ENCODE measurements at regions not wholly inside any gene's neighbourhood (a gene's known extent, or its start where the extent isn't known, plus 50 kb on each side); places are given as distances from the start of the nearest gene placed in this dataset.

DNA sequence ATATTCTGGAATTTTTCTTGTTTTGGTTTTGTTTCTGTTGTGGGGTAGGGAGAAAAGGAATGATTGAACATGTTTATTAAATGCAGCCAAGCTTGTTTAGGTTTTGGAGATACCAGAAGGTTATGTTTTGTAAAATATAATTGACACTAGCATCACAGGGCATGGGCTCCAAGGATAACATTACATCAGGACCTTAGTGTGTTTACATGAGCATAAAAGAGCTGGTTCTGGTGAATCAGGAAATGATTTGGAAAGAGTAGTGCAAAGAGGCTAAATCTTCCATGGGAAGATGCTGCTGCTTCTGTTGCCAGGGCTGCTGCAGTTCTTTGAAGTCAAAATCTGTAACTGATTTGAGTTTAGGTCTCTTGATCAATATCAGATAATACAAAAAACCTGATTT lies 118.7 kb downstream of the ETNK1 start:
- Mint-ChIP-seq H3K4me1 (peaks cover 14% of the 10 kb centered on the region), H3K4me3 (no peak overlapping the region), H3K27me3 (ENCODE audit: insufficient read depth, low read depth, poor library complexity) (no peaks in the 10 kb centered on the region), H3K36me3 (ENCODE audit: low read depth) (no peaks in the 10 kb centered on the region), H3K9me3 (no peaks in the 10 kb centered on the region), H3K27ac (no peak overlapping the region)
- no peaks in the 10 kb centered on the region for H3K9me2 ChIP-seq (ENCODE audit: insufficient read depth)
- no peak overlapping the region for H2AFZ ChIP-seq
- DNase-seq (ENCODE audit: low spot score) = no peak
- TF ChIP-seq, protein P1, sequence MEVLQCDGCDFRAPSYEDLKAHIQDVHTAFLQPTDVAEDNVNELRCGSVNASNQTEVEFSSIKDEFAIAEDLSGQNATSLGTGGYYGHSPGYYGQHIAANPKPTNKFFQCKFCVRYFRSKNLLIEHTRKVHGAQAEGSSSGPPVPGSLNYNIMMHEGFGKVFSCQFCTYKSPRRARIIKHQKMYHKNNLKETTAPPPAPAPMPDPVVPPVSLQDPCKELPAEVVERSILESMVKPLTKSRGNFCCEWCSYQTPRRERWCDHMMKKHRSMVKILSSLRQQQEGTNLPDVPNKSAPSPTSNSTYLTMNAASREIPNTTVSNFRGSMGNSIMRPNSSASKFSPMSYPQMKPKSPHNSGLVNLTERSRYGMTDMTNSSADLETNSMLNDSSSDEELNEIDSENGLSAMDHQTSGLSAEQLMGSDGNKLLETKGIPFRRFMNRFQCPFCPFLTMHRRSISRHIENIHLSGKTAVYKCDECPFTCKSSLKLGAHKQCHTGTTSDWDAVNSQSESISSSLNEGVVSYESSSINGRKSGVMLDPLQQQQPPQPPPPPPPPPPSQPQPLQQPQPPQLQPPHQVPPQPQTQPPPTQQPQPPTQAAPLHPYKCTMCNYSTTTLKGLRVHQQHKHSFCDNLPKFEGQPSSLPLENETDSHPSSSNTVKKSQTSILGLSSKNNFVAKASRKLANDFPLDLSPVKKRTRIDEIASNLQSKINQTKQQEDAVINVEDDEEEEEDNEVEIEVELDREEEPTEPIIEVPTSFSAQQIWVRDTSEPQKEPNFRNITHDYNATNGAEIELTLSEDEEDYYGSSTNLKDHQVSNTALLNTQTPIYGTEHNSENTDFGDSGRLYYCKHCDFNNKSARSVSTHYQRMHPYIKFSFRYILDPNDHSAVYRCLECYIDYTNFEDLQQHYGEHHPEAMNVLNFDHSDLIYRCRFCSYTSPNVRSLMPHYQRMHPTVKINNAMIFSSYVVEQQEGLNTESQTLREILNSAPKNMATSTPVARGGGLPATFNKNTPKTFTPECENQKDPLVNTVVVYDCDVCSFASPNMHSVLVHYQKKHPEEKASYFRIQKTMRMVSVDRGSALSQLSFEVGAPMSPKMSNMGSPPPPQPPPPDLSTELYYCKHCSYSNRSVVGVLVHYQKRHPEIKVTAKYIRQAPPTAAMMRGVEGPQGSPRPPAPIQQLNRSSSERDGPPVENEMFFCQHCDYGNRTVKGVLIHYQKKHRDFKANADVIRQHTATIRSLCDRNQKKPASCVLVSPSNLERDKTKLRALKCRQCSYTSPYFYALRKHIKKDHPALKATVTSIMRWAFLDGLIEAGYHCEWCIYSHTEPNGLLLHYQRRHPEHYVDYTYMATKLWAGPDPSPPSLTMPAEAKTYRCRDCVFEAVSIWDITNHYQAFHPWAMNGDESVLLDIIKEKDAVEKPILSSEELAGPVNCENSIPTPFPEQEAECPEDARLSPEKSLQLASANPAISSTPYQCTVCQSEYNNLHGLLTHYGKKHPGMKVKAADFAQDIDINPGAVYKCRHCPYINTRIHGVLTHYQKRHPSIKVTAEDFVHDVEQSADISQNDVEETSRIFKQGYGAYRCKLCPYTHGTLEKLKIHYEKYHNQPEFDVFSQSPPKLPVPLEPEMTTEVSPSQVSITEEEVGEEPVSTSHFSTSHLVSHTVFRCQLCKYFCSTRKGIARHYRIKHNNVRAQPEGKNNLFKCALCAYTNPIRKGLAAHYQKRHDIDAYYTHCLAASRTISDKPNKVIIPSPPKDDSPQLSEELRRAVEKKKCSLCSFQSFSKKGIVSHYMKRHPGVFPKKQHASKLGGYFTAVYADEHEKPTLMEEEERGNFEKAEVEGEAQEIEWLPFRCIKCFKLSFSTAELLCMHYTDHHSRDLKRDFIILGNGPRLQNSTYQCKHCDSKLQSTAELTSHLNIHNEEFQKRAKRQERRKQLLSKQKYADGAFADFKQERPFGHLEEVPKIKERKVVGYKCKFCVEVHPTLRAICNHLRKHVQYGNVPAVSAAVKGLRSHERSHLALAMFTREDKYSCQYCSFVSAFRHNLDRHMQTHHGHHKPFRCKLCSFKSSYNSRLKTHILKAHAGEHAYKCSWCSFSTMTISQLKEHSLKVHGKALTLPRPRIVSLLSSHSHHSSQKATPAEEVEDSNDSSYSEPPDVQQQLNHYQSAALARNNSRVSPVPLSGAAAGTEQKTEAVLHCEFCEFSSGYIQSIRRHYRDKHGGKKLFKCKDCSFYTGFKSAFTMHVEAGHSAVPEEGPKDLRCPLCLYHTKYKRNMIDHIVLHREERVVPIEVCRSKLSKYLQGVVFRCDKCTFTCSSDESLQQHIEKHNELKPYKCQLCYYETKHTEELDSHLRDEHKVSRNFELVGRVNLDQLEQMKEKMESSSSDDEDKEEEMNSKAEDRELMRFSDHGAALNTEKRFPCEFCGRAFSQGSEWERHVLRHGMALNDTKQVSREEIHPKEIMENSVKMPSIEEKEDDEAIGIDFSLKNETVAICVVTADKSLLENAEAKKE (CRISPR knock-in tag; IDR thresholded peaks at IDR 0.05) = no peak
- TF ChIP-seq NANOG (IDR thresholded peaks at IDR 0.05; ENCODE audit: borderline replicate concordance) (no peak), ZNF114 (CRISPR knock-in tag; IDR thresholded peaks at IDR 0.05) (no peak), STAT1 (IDR thresholded peaks at IDR 0.05; ENCODE audit: unreplicated experiment) (no peak), EZH2phosphoT487 (IDR thresholded peaks at IDR 0.05; ENCODE audit: unreplicated experiment) (no peak), ZNF331 (CRISPR knock-in tag; IDR thresholded peaks at IDR 0.05; ENCODE audit: low read depth) (no peak), JUNB (IDR thresholded peaks at IDR 0.05; ENCODE audit: unreplicated experiment) (no peak), CREB1 (CRISPR knock-in tag; IDR thresholded peaks at IDR 0.05; ENCODE audit: low read depth) (no peak)
- TF ChIP-seq, protein P2, sequence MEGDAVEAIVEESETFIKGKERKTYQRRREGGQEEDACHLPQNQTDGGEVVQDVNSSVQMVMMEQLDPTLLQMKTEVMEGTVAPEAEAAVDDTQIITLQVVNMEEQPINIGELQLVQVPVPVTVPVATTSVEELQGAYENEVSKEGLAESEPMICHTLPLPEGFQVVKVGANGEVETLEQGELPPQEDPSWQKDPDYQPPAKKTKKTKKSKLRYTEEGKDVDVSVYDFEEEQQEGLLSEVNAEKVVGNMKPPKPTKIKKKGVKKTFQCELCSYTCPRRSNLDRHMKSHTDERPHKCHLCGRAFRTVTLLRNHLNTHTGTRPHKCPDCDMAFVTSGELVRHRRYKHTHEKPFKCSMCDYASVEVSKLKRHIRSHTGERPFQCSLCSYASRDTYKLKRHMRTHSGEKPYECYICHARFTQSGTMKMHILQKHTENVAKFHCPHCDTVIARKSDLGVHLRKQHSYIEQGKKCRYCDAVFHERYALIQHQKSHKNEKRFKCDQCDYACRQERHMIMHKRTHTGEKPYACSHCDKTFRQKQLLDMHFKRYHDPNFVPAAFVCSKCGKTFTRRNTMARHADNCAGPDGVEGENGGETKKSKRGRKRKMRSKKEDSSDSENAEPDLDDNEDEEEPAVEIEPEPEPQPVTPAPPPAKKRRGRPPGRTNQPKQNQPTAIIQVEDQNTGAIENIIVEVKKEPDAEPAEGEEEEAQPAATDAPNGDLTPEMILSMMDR (conservative IDR thresholded peaks at IDR 0.05; ENCODE audit: low read depth in 2 of 2) = no peak
- no peak overlapping the region for H3K4me2 ChIP-seq
- H4K20me1 ChIP-seq (replicated peaks; ENCODE audit: insufficient read depth) = no peaks in the 10 kb centered on the region
- no peaks in the 10 kb centered on the region for H3K4me1 ChIP-seq (ENCODE audit: insufficient read depth)
- H3K27ac ChIP-seq (ENCODE audit: low read depth) = no peak overlapping the region
- H3K27me3 ChIP-seq (ENCODE audit: insufficient read depth) = no peaks in the 10 kb centered on the region
- no peaks in the 10 kb centered on the region for H3F3A ChIP-seq (replicated peaks; ENCODE audit: low read depth)
- H3K36me3 ChIP-seq (ENCODE audit: insufficient read depth) = no peaks in the 10 kb centered on the region
- no peaks in the 10 kb centered on the region for H3K79me2 ChIP-seq (replicated peaks; ENCODE audit: insufficient read depth)
- ATAC-seq = no peak
- H3K4me3 ChIP-seq = no peak overlapping the region

All from GM23338 (cell line).